OCI-LY1 (cell line): ENCODE measurements at regions not wholly inside any gene's neighbourhood (a gene's known extent, or its start where the extent isn't known, plus 50 kb on each side); places are given as distances from the start of the nearest gene placed in this dataset.

Source experiments
- H2AFZ ChIP-seq: fragments of 200-600 bp; sonication (generic), shearing (Covaris generic); 2 replicates; pipeline ENCODE4 v1.6.0; 2014; ENCODE audit warnings: antibody characterized with exemption, mild to moderate bottlenecking, low read length
- H3F3A ChIP-seq: fragments of 200-600 bp; sonication (generic), shearing (Covaris generic); 2 replicates; pipeline ENCODE4 v1.6.0; 2014; ENCODE audit warnings: mild to moderate bottlenecking, antibody characterized with exemption, low read length, moderate library complexity; ENCODE audit not compliant: insufficient read depth
- H3K27ac ChIP-seq: fragments of 200-600 bp; sonication (generic); 2 replicates; pipeline ENCODE4 v1.5.1; 2014; ENCODE audit warnings: low read length, mixed run types, mild to moderate bottlenecking, low read depth; ENCODE audit not compliant: poor library complexity, severe bottlenecking
- H3K27me3 ChIP-seq: fragments of 200-600 bp; sonication (generic); 2 replicates; pipeline ENCODE4 v1.6.0; 2014; ENCODE audit warnings: antibody characterized with exemption, mild to moderate bottlenecking, low read length, moderate library complexity; ENCODE audit not compliant: insufficient read depth
- H3K36me3 ChIP-seq: fragments of 200-600 bp; sonication (generic); 2 replicates; pipeline ENCODE4 v1.6.1; 2014; ENCODE audit warnings: mild to moderate bottlenecking, antibody characterized with exemption, low read length, moderate library complexity, mixed read lengths; ENCODE audit not compliant: insufficient read depth
- H3K4me1 ChIP-seq: fragments of 200-600 bp; sonication (generic); 2 replicates; pipeline ENCODE4 v1.5.1; 2014; ENCODE audit warnings: mild to moderate bottlenecking, low read length, moderate library complexity; ENCODE audit not compliant: insufficient read depth, severe bottlenecking
- H3K4me2 ChIP-seq: fragments of 200-600 bp; sonication (generic), shearing (Covaris generic); 2 replicates; pipeline ENCODE4 v1.6.1; 2014; ENCODE audit warnings: low read length
- H3K4me3 ChIP-seq: fragments of 200-600 bp; sonication (generic); 2 replicates; pipeline ENCODE4 v1.5.1; 2014; ENCODE audit warnings: low read length, low read depth, mild to moderate bottlenecking, mixed read lengths; ENCODE audit not compliant: poor library complexity, severe bottlenecking
- H3K79me2 ChIP-seq: fragments of 200-600 bp; shearing (Covaris generic); 2 replicates; pipeline ENCODE4 v1.6.1; 2016; ENCODE audit warnings: mixed run types, low read length, mixed read lengths; ENCODE audit not compliant: insufficient read depth
- H3K9ac ChIP-seq: fragments of 200-600 bp; sonication (generic), shearing (Covaris generic); 2 replicates; pipeline ENCODE4 v1.6.1; 2014; ENCODE audit warnings: mild to moderate bottlenecking, low read length, mixed read lengths
- H3K9me2 ChIP-seq: fragments of 200-600 bp; sonication (generic), shearing (Covaris generic); 2 replicates; pipeline ENCODE4 v1.6.1; 2014; ENCODE audit warnings: low read depth, mild to moderate bottlenecking, low read length, mixed read lengths
- H3K9me3 ChIP-seq: fragments of 200-600 bp; shearing (Covaris generic); 2 replicates; pipeline ENCODE4 v1.6.1; 2014; ENCODE audit warnings: low read length, mixed read lengths
- H4K20me1 ChIP-seq: fragments of 200-600 bp; sonication (generic), shearing (Covaris generic); 2 replicates; pipeline ENCODE4 v1.6.0; 2016; ENCODE audit warnings: mild to moderate bottlenecking, low read length; ENCODE audit not compliant: insufficient read depth
- EZH2 ChIP-seq: fragments of 200-600 bp; sonication (generic), shearing (Covaris generic); IDR thresholded peaks from 2 replicates; pipeline ENCODE4 v1.8.0; 2017; ENCODE audit warnings: borderline replicate concordance, mixed run types, mild to moderate bottlenecking, antibody characterized with exemption, low read length, moderate library complexity, mixed read lengths
- TF ChIP-seq, protein P1 (sequence below): fragments of 200-600 bp; sonication (generic), shearing (Covaris generic); IDR thresholded peaks from 2 replicates; pipeline ENCODE4 v1.5.1; 2017; ENCODE audit warnings: mild to moderate bottlenecking, antibody characterized with exemption, low read length, moderate library complexity, mixed read lengths

DNA sequence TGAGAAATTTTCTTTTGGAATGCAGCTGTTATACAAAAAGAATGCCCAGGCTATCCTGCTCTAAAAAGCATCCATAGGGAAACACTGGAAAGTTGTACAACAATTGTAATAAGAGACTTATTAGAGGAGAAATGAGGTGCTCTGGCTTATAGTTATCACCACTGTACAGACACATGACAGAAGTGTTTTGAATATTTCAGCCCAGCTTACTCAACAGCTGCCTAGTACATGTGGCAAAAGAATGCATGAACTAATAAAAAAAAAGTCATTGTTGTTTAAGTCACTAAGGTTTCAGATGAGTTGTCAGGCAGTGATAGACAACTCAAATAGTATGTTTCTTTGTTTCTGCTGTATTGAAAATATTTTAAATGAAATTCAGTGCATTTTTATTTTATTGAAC lies 307.7 kb downstream of the GPM6A start:
- no peaks in the 10 kb centered on the region for H3K9me3 ChIP-seq
- no peaks in the 10 kb centered on the region for H4K20me1 ChIP-seq
- no peak overlapping the region for H3K27ac ChIP-seq
- no peaks in the 10 kb centered on the region for H3K27me3 ChIP-seq
- H3K4me2 ChIP-seq: no peak overlapping the region
- H3K4me3 ChIP-seq: no peak overlapping the region
- no peaks in the 10 kb centered on the region for H3K36me3 ChIP-seq
- TF ChIP-seq, protein P1, sequence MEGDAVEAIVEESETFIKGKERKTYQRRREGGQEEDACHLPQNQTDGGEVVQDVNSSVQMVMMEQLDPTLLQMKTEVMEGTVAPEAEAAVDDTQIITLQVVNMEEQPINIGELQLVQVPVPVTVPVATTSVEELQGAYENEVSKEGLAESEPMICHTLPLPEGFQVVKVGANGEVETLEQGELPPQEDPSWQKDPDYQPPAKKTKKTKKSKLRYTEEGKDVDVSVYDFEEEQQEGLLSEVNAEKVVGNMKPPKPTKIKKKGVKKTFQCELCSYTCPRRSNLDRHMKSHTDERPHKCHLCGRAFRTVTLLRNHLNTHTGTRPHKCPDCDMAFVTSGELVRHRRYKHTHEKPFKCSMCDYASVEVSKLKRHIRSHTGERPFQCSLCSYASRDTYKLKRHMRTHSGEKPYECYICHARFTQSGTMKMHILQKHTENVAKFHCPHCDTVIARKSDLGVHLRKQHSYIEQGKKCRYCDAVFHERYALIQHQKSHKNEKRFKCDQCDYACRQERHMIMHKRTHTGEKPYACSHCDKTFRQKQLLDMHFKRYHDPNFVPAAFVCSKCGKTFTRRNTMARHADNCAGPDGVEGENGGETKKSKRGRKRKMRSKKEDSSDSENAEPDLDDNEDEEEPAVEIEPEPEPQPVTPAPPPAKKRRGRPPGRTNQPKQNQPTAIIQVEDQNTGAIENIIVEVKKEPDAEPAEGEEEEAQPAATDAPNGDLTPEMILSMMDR: no peak
- TF ChIP-seq EZH2: no peak
- no peaks in the 10 kb centered on the region for H3K4me1 ChIP-seq
- H2AFZ ChIP-seq: no peak overlapping the region
- no peaks in the 10 kb centered on the region for H3F3A ChIP-seq
- H3K9me2 ChIP-seq: no peaks in the 10 kb centered on the region
- no peaks in the 10 kb centered on the region for H3K79me2 ChIP-seq
- no peak overlapping the region for H3K9ac ChIP-seq

- no peak for TF ChIP-seq EZH2
- TF ChIP-seq, protein P1: peak; percentile 73
- Histone ChIP-seq H2AFZ (no peak overlapping the region), H3K36me3 (no peaks in the 10 kb centered on the region)
Measured at GRCh38 chr4:175509320-175509719, 302.7 kb downstream of the GPM6A start.

DNA sequence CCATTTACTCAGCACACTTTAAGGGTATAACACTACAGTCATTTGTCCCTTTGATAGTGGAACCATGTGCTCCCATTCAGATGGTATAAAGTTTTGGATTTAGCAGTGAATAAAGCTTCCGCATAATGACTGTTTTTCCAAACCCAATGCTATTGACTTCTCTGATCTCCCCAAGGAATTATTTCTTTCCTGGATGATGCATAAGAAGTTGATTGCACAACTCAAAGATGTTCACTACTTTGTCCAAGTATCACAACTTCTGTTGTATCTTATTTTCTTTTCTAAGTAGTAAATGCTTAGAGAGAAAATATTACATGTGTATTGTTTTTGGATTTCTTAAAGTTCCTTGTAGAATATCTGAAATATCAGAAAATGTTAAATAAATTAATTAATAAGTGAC lies 300.2 kb downstream of the GPM6A start:
- Histone ChIP-seq H3K9me3 (no peaks in the 10 kb centered on the region), H2AFZ (no peak overlapping the region), H3K36me3 (no peaks in the 10 kb centered on the region), H3K27me3 (no peaks in the 10 kb centered on the region), H3K9me2 (no peaks in the 10 kb centered on the region), H3K4me3 (no peak overlapping the region), H3K79me2 (no peaks in the 10 kb centered on the region), H3K9ac (no peak overlapping the region), H3K27ac (no peak overlapping the region), H3K4me2 (no peak overlapping the region), H3F3A (no peaks in the 10 kb centered on the region), H3K4me1 (no peaks in the 10 kb centered on the region), H4K20me1 (no peaks in the 10 kb centered on the region)
- no peak for TF ChIP-seq EZH2
- TF ChIP-seq, protein P1: no peak

More at GRCh38 chr4:175509320-175509719, 302.7 kb downstream of the GPM6A start:
- no peaks in the 10 kb centered on the region for H4K20me1 ChIP-seq
- no peaks in the 10 kb centered on the region for H3K27me3 ChIP-seq
- H3K79me2 ChIP-seq: no peaks in the 10 kb centered on the region
- H3K4me3 ChIP-seq: no peak overlapping the region
- no peaks in the 10 kb centered on the region for H3K9me2 ChIP-seq
- H3F3A ChIP-seq: no peaks in the 10 kb centered on the region
- H3K4me2 ChIP-seq: no peak overlapping the region
- H3K27ac ChIP-seq: no peak overlapping the region
- no peaks in the 10 kb centered on the region for H3K4me1 ChIP-seq
- no peak overlapping the region for H3K9ac ChIP-seq
- no peaks in the 10 kb centered on the region for H3K9me3 ChIP-seq
